ENCODE measurements at regions not wholly inside any gene's neighbourhood (a gene's known extent, or its start where the extent isn't known, plus 50 kb on each side); places are given as distances from the start of the nearest gene placed in this dataset.

GRCh38 chr12:42903736-42904135 is 314.2 kb upstream of the PRICKLE1 start:
- TF ChIP-seq CTCF (IDR thresholded peaks at IDR 0.05; ENCODE audit: poor library complexity) (no peak), EZH2 (IDR thresholded peaks at IDR 0.05; ENCODE audit: borderline replicate concordance) (no peak), EZH2phosphoT487 (IDR thresholded peaks at IDR 0.05; ENCODE audit: low read depth, severe bottlenecking, unreplicated experiment) (no peak)
